ENCODE measurements at regions not wholly inside any gene's neighbourhood (a gene's known extent, or its start where the extent isn't known, plus 50 kb on each side); places are given as distances from the start of the nearest gene placed in this dataset.

- H3K4me1 ChIP-seq, result no peaks in the 10 kb centered on the region
- CTCF ChIA-PET, result interaction anchor here (0.6 kb wide), 1 partner anchor 447 kb away, joined by 4 read pairs; no protein-coding TSS in a partner anchor
- TF ChIP-seq CTCF (IDR thresholded peaks at IDR 0.05; ENCODE audit: insufficient read depth in 1 of 2, low read depth in 1 of 2, low read length in 1 of 2, severe bottlenecking in 1 of 2, unreplicated experiment in 1 of 2), result peak; percentile 38 to 46
- no peak overlapping the region for H3K4me3 Mint-ChIP-seq (ENCODE audit: unreplicated experiment)
- H3K27ac Mint-ChIP-seq (ENCODE audit: unreplicated experiment), result no peak overlapping the region
- no TSS peak for BruUV-seq (replicated peaks)
- H3K9me3 Mint-ChIP-seq (ENCODE audit: unreplicated experiment), result peaks cover 9% of the 10 kb centered on the region
- intact Hi-C loops (cut with micrococcal nuclease; ENCODE audit: unreplicated experiment), result no loop called here
- POLR2A ChIA-PET, result no interaction called here
- no peaks in the 10 kb centered on the region for H3K4me1 Mint-ChIP-seq (ENCODE audit: low read depth, unreplicated experiment)
- H3K27me3 Mint-ChIP-seq (ENCODE audit: insufficient read depth, unreplicated experiment), result no peaks in the 10 kb centered on the region
- H3K9me3 ChIP-seq, result no peaks in the 10 kb centered on the region
- no peaks in the 10 kb centered on the region for H3K36me3 ChIP-seq (ENCODE audit: control insufficient read depth, insufficient read depth, low read length)
- H3K27me3 ChIP-seq (replicated peaks; ENCODE audit: control insufficient read depth, insufficient read depth, low read length), result no peaks in the 10 kb centered on the region
- peak; percentile 57 to 59 for DNase-seq
- no peak overlapping the region for H3K4me3 ChIP-seq (ENCODE audit: low read depth, low read length)
- no peaks in the 10 kb centered on the region for H3K36me3 Mint-ChIP-seq (ENCODE audit: insufficient read depth, unreplicated experiment)
These were observed 1055.1 kb upstream of the GJE1 start for GRCh38 chr6:141077355-141078333.

- no peaks in the 10 kb centered on the region for H3K9me3 ChIP-seq
- Mint-ChIP-seq H3K4me3 (ENCODE audit: unreplicated experiment) (no peak overlapping the region), H3K4me1 (ENCODE audit: low read depth, unreplicated experiment) (no peaks in the 10 kb centered on the region), H3K9me3 (ENCODE audit: unreplicated experiment) (no peaks in the 10 kb centered on the region), H3K36me3 (ENCODE audit: insufficient read depth, unreplicated experiment) (no peaks in the 10 kb centered on the region), H3K27me3 (ENCODE audit: insufficient read depth, unreplicated experiment) (no peaks in the 10 kb centered on the region), H3K27ac (ENCODE audit: unreplicated experiment) (no peak overlapping the region)
- H3K36me3 ChIP-seq (ENCODE audit: control insufficient read depth, insufficient read depth, low read length), result no peaks in the 10 kb centered on the region
- no peaks in the 10 kb centered on the region for H3K4me1 ChIP-seq
- TF ChIP-seq CTCF (IDR thresholded peaks at IDR 0.05; ENCODE audit: insufficient read depth in 1 of 2, low read depth in 1 of 2, low read length in 1 of 2, severe bottlenecking in 1 of 2, unreplicated experiment in 1 of 2), result no peak
- ChIA-PET CTCF (no interaction called here), POLR2A (no interaction called here)
- no peaks in the 10 kb centered on the region for H3K27me3 ChIP-seq (replicated peaks; ENCODE audit: control insufficient read depth, insufficient read depth, low read length)
- no peak for DNase-seq
- intact Hi-C loops (cut with micrococcal nuclease; ENCODE audit: unreplicated experiment), result no loop called here
- no peak overlapping the region for H3K4me3 ChIP-seq (ENCODE audit: low read depth, low read length)
- BruUV-seq (replicated peaks), result no TSS peak
These were observed 1075.0 kb upstream of the GJE1 start for GRCh38 chr6:141057761-141058160.

- no peaks in the 10 kb centered on the region for H3K4me1 ChIP-seq
- Mint-ChIP-seq H3K9me3 (ENCODE audit: unreplicated experiment) (no peaks in the 10 kb centered on the region), H3K4me3 (ENCODE audit: unreplicated experiment) (no peak overlapping the region), H3K27me3 (ENCODE audit: insufficient read depth, unreplicated experiment) (no peaks in the 10 kb centered on the region), H3K27ac (ENCODE audit: unreplicated experiment) (no peak overlapping the region), H3K4me1 (ENCODE audit: low read depth, unreplicated experiment) (no peaks in the 10 kb centered on the region), H3K36me3 (ENCODE audit: insufficient read depth, unreplicated experiment) (no peaks in the 10 kb centered on the region)
- no peaks in the 10 kb centered on the region for H3K27me3 ChIP-seq (replicated peaks; ENCODE audit: control insufficient read depth, insufficient read depth, low read length)
- no peaks in the 10 kb centered on the region for H3K36me3 ChIP-seq (ENCODE audit: control insufficient read depth, insufficient read depth, low read length)
- ChIA-PET CTCF (no interaction called here), POLR2A (no interaction called here)
- H3K9me3 ChIP-seq, result no peaks in the 10 kb centered on the region
- H3K4me3 ChIP-seq (ENCODE audit: low read depth, low read length), result no peak overlapping the region
- no peak for TF ChIP-seq CTCF (IDR thresholded peaks at IDR 0.05; ENCODE audit: insufficient read depth in 1 of 2, low read depth in 1 of 2, low read length in 1 of 2, severe bottlenecking in 1 of 2, unreplicated experiment in 1 of 2)
- intact Hi-C loops (cut with micrococcal nuclease; ENCODE audit: unreplicated experiment), result no loop called here
- BruUV-seq (replicated peaks), result no TSS peak
- DNase-seq, result no peak
These were observed 1075.6 kb upstream of the GJE1 start for GRCh38 chr6:141056945-141057625.
